H1 (cell line): ENCODE measurements at regions not wholly inside any gene's neighbourhood (a gene's known extent, or its start where the extent isn't known, plus 50 kb on each side); places are given as distances from the start of the nearest gene placed in this dataset.
A peak's percentile ranks its signal among the peaks of the same experiment; 100 is the strongest.
"Not testable (repeated sequence)": the region's sequence is repeated elsewhere in the genome, so short reads cannot be mapped to it uniquely, and the experiment has no call there.

Experiments
- CTCF ChIA-PET: fragments of 300-600 bp; sonication (Branson Sonifier 250); formaldehyde crosslinking; loops from one replicate; lab custom pipeline; 2021; ENCODE audit not compliant: partially characterized antibody; lab: Charles Lee
- POLR2A ChIA-PET: fragments of 300-600 bp; sonication (Branson Sonifier 250); formaldehyde crosslinking; loops from one replicate; lab custom pipeline; 2021; ENCODE audit warnings: inconsistent platforms; ENCODE audit not compliant: partially characterized antibody; lab: Charles Lee
- DNase-seq, 2 experiments: peaks; one replicate each; pipeline versions ENCODE4 v3.0.0 to v3.0.0-alpha.2; 2010 to 2022; ENCODE audit warnings: low spot score in 2 of 2, low read depth in 1 of 2, mixed read lengths in 1 of 2
- FAIRE-seq: peaks from 2 replicates; lab custom pipeline; 2011; peaks lifted over from hg19 to GRCh38; lab: Jason Lieb, UNC
- H2AFZ ChIP-seq: 2 replicates; pipeline ENCODE4 v1.8.1; 2012; ENCODE audit warnings: low read length, inconsistent platforms
- H2AK5ac ChIP-seq: 2 replicates; pipeline ENCODE4 v1.6.1; 2013; ENCODE audit warnings: low read depth, low read length
- H2BK120ac ChIP-seq: replicated peaks from 2 replicates; pipeline ENCODE3; 2013; ENCODE audit warnings: low read depth, low read length, inconsistent platforms
- H2BK12ac ChIP-seq: 2 replicates; pipeline ENCODE4 v1.6.1; 2013; ENCODE audit warnings: low read depth, low read length
- H2BK15ac ChIP-seq: 2 replicates; pipeline ENCODE4 v1.6.1; 2013; ENCODE audit warnings: low read length
- H2BK20ac ChIP-seq: 2 replicates; pipeline ENCODE4 v1.6.1; 2013; ENCODE audit warnings: low read length
- H2BK5ac ChIP-seq: 2 replicates; pipeline ENCODE4 v1.6.1; 2013; ENCODE audit warnings: low read depth, low read length
- H3K14ac ChIP-seq: 2 replicates; pipeline ENCODE4 v1.6.1; 2013; ENCODE audit warnings: inconsistent platforms; ENCODE audit not compliant: insufficient read length
- H3K18ac ChIP-seq: 2 replicates; pipeline ENCODE4 v1.6.1; 2013; ENCODE audit warnings: low read length; ENCODE audit errors: extremely low read depth
- H3K23ac ChIP-seq: 2 replicates; pipeline ENCODE4 v1.6.1; 2013; ENCODE audit warnings: inconsistent platforms; ENCODE audit not compliant: insufficient read length
- H3K23me2 ChIP-seq: 2 replicates; pipeline ENCODE4 v1.6.1; 2013; ENCODE audit warnings: low read depth, low read length
- H3K27ac ChIP-seq: 2 replicates; pipeline ENCODE4 v1.6.1; 2011; ENCODE audit warnings: low read depth, low read length, inconsistent platforms
- H3K27me3 ChIP-seq, 4 experiments: replicated peaks in 1 of 4; 1 replicate in 1 of 4; 2 replicates in 3 of 4; pipeline versions ENCODE4 v1.6.1 to v1.8.1; 2011 to 2013; ENCODE audit warnings: low read length in 3 of 4, mild to moderate bottlenecking in 3 of 4, inconsistent platforms in 2 of 4, mixed read lengths in 2 of 4, moderate library complexity in 1 of 4; ENCODE audit not compliant: control insufficient read depth in 3 of 4, insufficient read depth in 3 of 4; ENCODE audit errors: extremely low read depth in 1 of 4
- H3K36me3 ChIP-seq, 4 experiments: 2 replicates each; pipeline versions ENCODE4 v1.6.1 to v1.8.1; 2011 to 2013; ENCODE audit warnings: mild to moderate bottlenecking in 4 of 4, low read length in 3 of 4, moderate library complexity in 2 of 4, control low read depth in 1 of 4, inconsistent platforms in 1 of 4; ENCODE audit not compliant: insufficient read depth in 4 of 4, control insufficient read depth in 2 of 4
- H3K4ac ChIP-seq: replicated peaks from 2 replicates; pipeline ENCODE3; 2013; ENCODE audit warnings: low read length, low read depth, mixed read lengths, inconsistent platforms; ENCODE audit not compliant: insufficient read length
- H3K4me1 ChIP-seq, 4 experiments: replicated peaks in 1 of 4; 1 replicate in 1 of 4; 2 replicates in 3 of 4; pipeline versions ENCODE4 v1.6.1 to v1.8.1; 2011 to 2013; ENCODE audit warnings: low read length in 3 of 4, inconsistent platforms in 2 of 4, mixed read lengths in 1 of 4; ENCODE audit not compliant: insufficient read depth in 4 of 4, control insufficient read depth in 3 of 4
- H3K4me2 ChIP-seq, 2 experiments: 2 replicates each; pipeline versions ENCODE4 v1.6.1 to v1.8.1; 2011 to 2013; ENCODE audit warnings: low read depth in 2 of 2, low read length in 2 of 2, control low read depth in 1 of 2, inconsistent platforms in 1 of 2, mild to moderate bottlenecking in 1 of 2; ENCODE audit not compliant: insufficient read depth in 1 of 2
- H3K4me3 ChIP-seq, 4 experiments: fragments of 200-600, 300-600 bp in 1 of 4; sonication (generic), shearing (Covaris generic), sonication (Bioruptor Twin) in 1 of 4; 2 replicates each; pipeline versions ENCODE4 v1.5.1 to v1.8.1; 2011 to 2016; ENCODE audit warnings: low read length in 4 of 4, low read depth in 3 of 4, control low read depth in 2 of 4, inconsistent platforms in 2 of 4, mild to moderate bottlenecking in 2 of 4, mixed read lengths in 1 of 4, moderate library complexity in 1 of 4; ENCODE audit not compliant: insufficient read depth in 2 of 4; ENCODE audit errors: extremely low read depth in 1 of 4
- H3K56ac ChIP-seq: replicated peaks from 2 replicates; pipeline ENCODE3; 2013; ENCODE audit warnings: low read depth, mild to moderate bottlenecking, mixed read lengths, low read length, inconsistent platforms; ENCODE audit not compliant: insufficient read length
- H3K79me1 ChIP-seq: 2 replicates; pipeline ENCODE4 v1.6.1; 2013; ENCODE audit warnings: low read depth, low read length, control low read depth
- H3K79me2 ChIP-seq, 2 experiments: 2 replicates each; pipeline versions ENCODE4 v1.6.1 to v1.8.1; 2012 to 2013; ENCODE audit warnings: low read length in 2 of 2, mild to moderate bottlenecking in 2 of 2, inconsistent platforms in 1 of 2; ENCODE audit not compliant: insufficient read depth in 2 of 2, control insufficient read depth in 1 of 2
- H3K9ac ChIP-seq, 4 experiments: replicated peaks in 1 of 4; 1 replicate in 1 of 4; 2 replicates in 3 of 4; pipeline versions ENCODE4 v1.6.1 to v1.8.1; 2011 to 2013; ENCODE audit warnings: low read depth in 3 of 4, low read length in 3 of 4, control low read depth in 2 of 4, mild to moderate bottlenecking in 2 of 4, moderate library complexity in 2 of 4, inconsistent platforms in 1 of 4; ENCODE audit errors: extremely low read depth in 1 of 4
- H3K9me3 ChIP-seq, 2 experiments: 2 replicates each; pipeline versions ENCODE4 v1.6.1 to v1.8.1; 2012 to 2013; ENCODE audit warnings: mild to moderate bottlenecking in 2 of 2, moderate library complexity in 2 of 2, control low read depth in 1 of 2, inconsistent platforms in 1 of 2, low read depth in 1 of 2, low read length in 1 of 2, mixed read lengths in 1 of 2; ENCODE audit not compliant: insufficient read depth in 2 of 2
- H4K20me1 ChIP-seq, 2 experiments: replicated peaks in 1 of 2; 2 replicates each; pipeline versions ENCODE3 to v1.8.1; 2011 to 2013; ENCODE audit warnings: inconsistent platforms in 2 of 2, low read length in 2 of 2, mild to moderate bottlenecking in 1 of 2; ENCODE audit not compliant: insufficient read depth in 2 of 2, control insufficient read depth in 1 of 2
- H4K5ac ChIP-seq: 2 replicates; pipeline ENCODE4 v1.6.1; 2013; ENCODE audit warnings: low read length, low read depth, mixed read lengths, inconsistent platforms; ENCODE audit not compliant: insufficient read length
- H4K8ac ChIP-seq: 2 replicates; pipeline ENCODE4 v1.8.0; 2013; ENCODE audit warnings: mild to moderate bottlenecking, moderate library complexity, low read length, inconsistent platforms; ENCODE audit not compliant: insufficient read depth; ENCODE audit errors: extremely low read depth
- H4K91ac ChIP-seq: replicated peaks from 2 replicates; pipeline ENCODE3; 2013; ENCODE audit warnings: low read length, mixed read lengths, inconsistent platforms; ENCODE audit not compliant: insufficient read length
- WGBS, 2 experiments: shearing (Covaris generic) in 1 of 2; methylation state at CpG; one replicate each; pipeline versions ENCODE4 v1.1.6 to v1.1.7; 2013 to 2015; ENCODE audit warnings: low lambda C conversion rate in 2 of 2, mixed read lengths in 2 of 2, inconsistent platforms in 1 of 2, low coverage in 1 of 2, missing lambda C conversion rate in 1 of 2; ENCODE audit not compliant: insufficient replicate concordance in 2 of 2, insufficient coverage in 1 of 2, insufficient read length in 1 of 2; ENCODE audit errors: extremely low coverage in 1 of 2, missing lambda C conversion rate in 1 of 2; 5-methylcytosine and 5-hydroxymethylcytosine counted together

GRCh38 chrY:18866887-18867551 is 93.5 kb upstream of the HSFY2 start:
- H3K27ac ChIP-seq, DNase-seq, H3K4me2 ChIP-seq, H2BK12ac ChIP-seq, H2AK5ac ChIP-seq, H3K9me3 ChIP-seq, H3K36me3 ChIP-seq, POLR2A ChIA-PET, H3K56ac ChIP-seq, H4K8ac ChIP-seq, H3K14ac ChIP-seq, H3K18ac ChIP-seq, H3K23ac ChIP-seq, H3K23me2 ChIP-seq, H3K27me3 ChIP-seq, H4K91ac ChIP-seq, H2AFZ ChIP-seq, H2BK20ac ChIP-seq, H2BK5ac ChIP-seq, H4K20me1 ChIP-seq, H4K5ac ChIP-seq, H3K4me3 ChIP-seq, H3K79me2 ChIP-seq, H3K4ac ChIP-seq, H3K9ac ChIP-seq, H2BK15ac ChIP-seq, H3K79me1 ChIP-seq, CTCF ChIA-PET, H3K4me1 ChIP-seq, H2BK120ac ChIP-seq: not testable (repeated sequence)
- FAIRE-seq, result peak; percentile 50
- no CpG with 5 or more reads among the region's 3 CpGs for WGBS, 2 experiments

DNA sequence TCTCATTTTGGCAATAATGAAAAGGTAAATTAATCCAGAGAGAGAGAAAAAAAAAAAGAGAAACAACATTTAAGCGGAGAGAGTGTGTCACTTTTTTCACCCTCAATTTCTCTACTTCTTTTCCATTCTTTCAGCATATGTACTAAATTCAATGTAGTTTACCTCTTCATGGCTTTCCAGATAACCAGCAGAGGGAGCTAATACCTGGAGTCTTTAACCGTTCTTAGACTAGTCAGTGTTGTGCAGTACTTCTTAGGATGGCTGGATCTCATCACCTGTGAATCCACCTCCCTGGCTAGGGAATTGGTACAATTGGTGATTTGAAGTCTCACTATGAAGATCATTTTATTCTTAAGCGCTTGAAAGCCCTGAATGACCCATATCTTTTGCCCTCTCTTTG is 87.3 kb upstream of the HSFY2 start:
- H3K9me3 ChIP-seq, POLR2A ChIA-PET, H2AFZ ChIP-seq, H2BK15ac ChIP-seq, H2BK5ac ChIP-seq, H2AK5ac ChIP-seq, H3K4me1 ChIP-seq, H2BK12ac ChIP-seq, H3K79me1 ChIP-seq, DNase-seq, H3K27ac ChIP-seq, H4K8ac ChIP-seq, H3K23ac ChIP-seq, H3K36me3 ChIP-seq, H3K14ac ChIP-seq, CTCF ChIA-PET, H3K18ac ChIP-seq, H4K5ac ChIP-seq, H2BK20ac ChIP-seq, H3K23me2 ChIP-seq, H3K79me2 ChIP-seq, H3K4ac ChIP-seq, H3K4me3 ChIP-seq, H3K56ac ChIP-seq, H3K27me3 ChIP-seq, FAIRE-seq, H3K4me2 ChIP-seq, H4K91ac ChIP-seq, H3K9ac ChIP-seq, H2BK120ac ChIP-seq, H4K20me1 ChIP-seq: not testable (repeated sequence)
- no CpG with 5 or more reads among the region's 3 CpGs for WGBS, 2 experiments
